ENCODE measurements at regions not wholly inside any gene's neighbourhood (a gene's known extent, or its start where the extent isn't known, plus 50 kb on each side); places are given as distances from the start of the nearest gene placed in this dataset.
A peak's percentile ranks its signal among the peaks of the same experiment; 100 is the strongest.

GRCh38 chr13:79267560-79267959 lies 138.5 kb downstream of the RBM26 start:
- DNase-seq (ENCODE audit: low spot score): no peak

- no peak for DNase-seq (ENCODE audit: low spot score)
These were observed 147.6 kb downstream of the RBM26 start for GRCh38 chr13:79258489-79258888.

GRCh38 chr13:79246578-79246949 lies 159.5 kb downstream of the RBM26 start:
- DNase-seq (ENCODE audit: low spot score): no peak

GRCh38 chr13:79245937-79246577 lies 160.0 kb downstream of the RBM26 start:
- no peak for DNase-seq (ENCODE audit: low spot score)

- no peak for DNase-seq (ENCODE audit: low spot score)
These were observed 164.4 kb downstream of the RBM26 start for GRCh38 chr13:79241697-79242096.

- DNase-seq (ENCODE audit: low spot score): no peak
These were observed 168.1 kb downstream of the RBM26 start for GRCh38 chr13:79237981-79238380.

- DNase-seq (ENCODE audit: low spot score): no peak
These were observed 174.2 kb downstream of the RBM26 start for GRCh38 chr13:79231887-79232286.

GRCh38 chr13:79229761-79230160 lies 176.3 kb downstream of the RBM26 start:
- DNase-seq (ENCODE audit: low spot score): no peak

GRCh38 chr13:79228972-79229371 lies 177.1 kb downstream of the RBM26 start:
- no peak for DNase-seq (ENCODE audit: low spot score)

GRCh38 chr13:79227418-79227817 lies 178.6 kb downstream of the RBM26 start:
- DNase-seq (ENCODE audit: low spot score): no peak

- no peak for DNase-seq (ENCODE audit: low spot score)
These were observed 179.1 kb downstream of the RBM26 start for GRCh38 chr13:79226938-79227337.

- DNase-seq (ENCODE audit: low spot score): no peak
These were observed 179.8 kb downstream of the RBM26 start for GRCh38 chr13:79226250-79226649.

- no peak for DNase-seq (ENCODE audit: low spot score)
These were observed 180.4 kb downstream of the RBM26 start for GRCh38 chr13:79225487-79226232.

- no peak for DNase-seq (ENCODE audit: low spot score)
These were observed 183.4 kb downstream of the RBM26 start for GRCh38 chr13:79222427-79223205.

- no peak for DNase-seq (ENCODE audit: low spot score)
These were observed 193.9 kb downstream of the RBM26 start for GRCh38 chr13:79212064-79212619.

- no peak for DNase-seq (ENCODE audit: low spot score)
These were observed 194.7 kb downstream of the RBM26 start for GRCh38 chr13:79211377-79211776.

- peak; percentile 18 for DNase-seq (ENCODE audit: low spot score)
These were observed 208.1 kb downstream of the RBM26 start for GRCh38 chr13:79197933-79198332.

- no peak for DNase-seq (ENCODE audit: low spot score)
These were observed 209.2 kb downstream of the RBM26 start for GRCh38 chr13:79196843-79197242.

- DNase-seq (ENCODE audit: low spot score): no peak
These were observed 209.7 kb downstream of the RBM26 start for GRCh38 chr13:79196366-79196765.

- DNase-seq (ENCODE audit: low spot score): no peak
These were observed 211.3 kb downstream of the RBM26 start for GRCh38 chr13:79194727-79195126.

- DNase-seq (ENCODE audit: low spot score): no peak
These were observed 211.8 kb downstream of the RBM26 start for GRCh38 chr13:79194272-79194671.

- DNase-seq (ENCODE audit: low spot score): no peak
These were observed 214.6 kb downstream of the RBM26 start for GRCh38 chr13:79191501-79191900.

- DNase-seq (ENCODE audit: low spot score): no peak
These were observed 215.1 kb downstream of the RBM26 start for GRCh38 chr13:79190932-79191331.
